M059J (cell line): ENCODE measurements at regions not wholly inside any gene's neighbourhood (a gene's known extent, or its start where the extent isn't known, plus 50 kb on each side); places are given as distances from the start of the nearest gene placed in this dataset.
A peak's percentile ranks its signal among the peaks of the same experiment; 100 is the strongest.

ENCODE experiments used
- DNase-seq: peaks from one replicate; pipeline ENCODE4 v3.0.0-alpha.2; 2012; ENCODE audit warnings: low read depth

GRCh38 chr18:27826101-27826500, 350.8 kb downstream of the CDH2 start:
- DNase-seq: no peak

GRCh38 chr18:27825689-27826088, 351.2 kb downstream of the CDH2 start:
- no peak for DNase-seq

- DNase-seq: no peak
These were observed 351.9 kb downstream of the CDH2 start for GRCh38 chr18:27824841-27825681.

GRCh38 chr18:27824275-27824674, 352.7 kb downstream of the CDH2 start:
- no peak for DNase-seq

GRCh38 chr18:27823053-27823452, 353.9 kb downstream of the CDH2 start:
- DNase-seq: no peak

GRCh38 chr18:27808683-27809082, 368.2 kb downstream of the CDH2 start:
- peak; percentile 30 for DNase-seq

- peak; percentile 70 for DNase-seq
These were observed 373.0 kb downstream of the CDH2 start for GRCh38 chr18:27803957-27804356.

- no peak for DNase-seq
These were observed 379.4 kb downstream of the CDH2 start for GRCh38 chr18:27797484-27797883.

GRCh38 chr18:27794181-27794926, 382.6 kb downstream of the CDH2 start:
- DNase-seq: no peak

GRCh38 chr18:27793013-27793785, 383.7 kb downstream of the CDH2 start:
- DNase-seq: no peak

- no peak for DNase-seq
These were observed 387.5 kb downstream of the CDH2 start for GRCh38 chr18:27789406-27789805.

- no peak for DNase-seq
These were observed 389.4 kb downstream of the CDH2 start for GRCh38 chr18:27787547-27787946.

- no peak for DNase-seq
These were observed 391.0 kb downstream of the CDH2 start for GRCh38 chr18:27785815-27786471.

GRCh38 chr18:27780061-27780745, 396.7 kb downstream of the CDH2 start:
- no peak for DNase-seq

- no peak for DNase-seq
These were observed 398.0 kb downstream of the CDH2 start for GRCh38 chr18:27778925-27779324.

GRCh38 chr18:27778441-27778840, 398.5 kb downstream of the CDH2 start:
- DNase-seq: peak; percentile 25

- no peak for DNase-seq
These were observed 404.8 kb downstream of the CDH2 start for GRCh38 chr18:27772081-27772480.

- no peak for DNase-seq
These were observed 405.4 kb downstream of the CDH2 start for GRCh38 chr18:27771571-27771970.

- DNase-seq: peak; percentile 23
These were observed 407.8 kb downstream of the CDH2 start for GRCh38 chr18:27769152-27769551.

GRCh38 chr18:27763936-27764335, 413.0 kb downstream of the CDH2 start:
- peak; percentile 3 for DNase-seq

GRCh38 chr18:27763341-27763740, 413.6 kb downstream of the CDH2 start:
- DNase-seq: no peak
